ENCODE measurements at regions not wholly inside any gene's neighbourhood (a gene's known extent, or its start where the extent isn't known, plus 50 kb on each side); places are given as distances from the start of the nearest gene placed in this dataset.

- DNase-seq: no peak
These were observed 59.4 kb upstream of the FTH1 start for GRCh38 chr11:62026739-62027370.

DNA sequence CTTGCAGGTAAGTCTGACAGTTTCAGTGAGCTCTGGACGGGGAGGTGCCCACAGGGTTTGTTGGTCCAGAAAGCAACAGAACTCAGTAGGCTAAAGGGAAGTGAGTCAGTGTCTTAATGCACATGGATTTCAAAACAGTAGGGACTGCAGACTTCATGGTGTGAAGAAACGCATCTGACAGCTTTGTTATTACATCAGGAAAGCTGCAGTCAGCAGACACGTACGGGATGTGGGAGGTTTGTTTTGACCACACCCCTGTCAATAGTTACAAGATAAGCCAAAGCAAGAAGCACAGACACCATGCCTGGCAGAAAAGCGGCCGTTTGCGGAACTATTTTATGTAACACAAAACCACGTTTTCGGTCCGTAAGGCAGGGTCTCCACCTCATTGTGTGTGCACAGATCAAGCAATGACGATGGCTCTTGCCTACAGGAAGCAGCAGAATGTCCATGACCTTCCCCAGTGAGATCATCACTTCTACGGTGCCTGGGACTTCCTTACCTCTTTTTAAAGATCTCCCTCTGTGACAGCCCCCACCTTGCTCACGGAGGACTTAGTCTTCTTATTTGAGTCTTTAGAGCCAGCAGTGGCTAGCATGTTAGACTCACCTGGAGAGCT, 58.2 kb upstream of the FTH1 start:
- DNase-seq: peak; percentile 20

- DNase-seq: no peak
These were observed 57.6 kb upstream of the FTH1 start for GRCh38 chr11:62024936-62025486.

GRCh38 chr11:62022211-62022610, 54.8 kb upstream of the FTH1 start:
- DNase-seq: no peak

DNA sequence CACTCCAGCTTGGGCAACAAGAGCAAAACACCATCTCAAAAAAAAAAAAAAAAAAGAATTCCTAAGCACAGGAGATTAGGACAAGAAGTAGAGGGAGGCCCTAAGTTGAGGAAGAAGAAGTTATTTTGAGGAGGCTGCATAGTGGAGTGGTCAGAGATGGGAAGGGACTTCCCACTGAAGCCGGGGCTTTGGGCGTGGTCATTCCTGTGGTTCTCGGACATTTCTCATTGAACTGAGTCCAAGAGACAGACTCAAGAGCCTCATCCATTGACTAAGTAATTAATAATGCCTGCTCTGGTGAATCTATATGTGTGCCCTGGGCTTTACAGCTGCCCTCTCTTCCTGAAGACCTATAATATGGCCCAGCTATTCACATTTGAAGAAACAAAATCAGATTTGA, 53.2 kb upstream of the FTH1 start:
- no peak for DNase-seq

GRCh38 chr11:62018981-62019664, 51.7 kb upstream of the FTH1 start:
- no peak for DNase-seq

DNA sequence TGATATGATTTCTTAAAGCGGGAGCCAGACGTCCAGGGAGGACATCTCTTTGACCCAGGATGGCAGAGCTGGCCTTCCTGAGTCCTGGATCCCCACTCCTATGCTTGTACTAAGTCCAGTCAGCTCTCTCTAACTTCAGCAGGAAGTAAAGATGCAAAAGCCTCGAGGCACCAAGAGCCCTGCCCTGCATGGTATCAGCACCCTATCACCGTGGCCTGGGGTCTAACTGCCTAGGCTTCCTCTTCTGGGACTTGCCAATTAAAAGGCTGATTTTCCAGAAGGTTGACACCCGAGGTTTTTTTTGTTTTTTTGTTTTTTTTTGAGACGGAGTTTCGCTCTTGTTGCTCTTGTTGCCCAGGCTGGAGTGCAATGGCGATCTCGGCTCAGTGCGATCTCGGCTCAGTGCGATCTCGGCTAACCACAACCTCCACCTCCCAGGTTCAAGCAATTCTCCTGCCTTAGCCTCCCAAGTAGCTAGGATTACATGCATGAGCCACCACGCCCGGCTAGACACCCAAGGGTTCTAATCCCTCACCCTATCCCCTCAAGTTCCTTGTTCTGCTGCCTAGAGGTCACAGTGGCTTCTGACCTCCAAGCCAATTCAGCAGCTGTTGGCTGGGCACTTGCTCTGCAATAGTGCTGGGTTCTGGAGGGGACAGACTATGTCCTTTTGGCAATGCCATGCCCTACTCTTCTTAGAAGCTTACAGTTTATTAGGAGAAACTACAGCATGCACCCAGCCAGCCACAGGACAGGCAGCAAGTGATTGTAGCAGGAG, 50.6 kb upstream of the FTH1 start:
- DNase-seq: no peak

Data from DMS153 (cell line).